IMR-90 (cell line): ENCODE measurements at regions not wholly inside any gene's neighbourhood (a gene's known extent, or its start where the extent isn't known, plus 50 kb on each side); places are given as distances from the start of the nearest gene placed in this dataset.

Experiments used
- ATAC-seq: fragments of 200-7000 bp; cut with Tn5 transposase; 2 replicates; pipeline ENCODE4 v1.9.1; 2020; ENCODE audit warnings: low read depth, mild to moderate bottlenecking, moderate library complexity
- BruUV-seq: library from RNA; stranded (reverse); fragments of 400-500 nt; replicated peaks from 2 replicates; lab custom pipeline; 2021; lab: Mats Ljungman, UMichigan
- CTCF ChIA-PET: fragments of 300-600 bp; formaldehyde crosslinking; extraction: SDS; loops from one replicate; lab custom pipeline; 2021; ENCODE audit warnings: antibody characterized with exemption; lab: Yijun Ruan, JAX
- POLR2A ChIA-PET: fragments of 300-600 bp; sonication (Branson Sonifier 250); formaldehyde crosslinking; loops from one replicate; lab custom pipeline; 2022; ENCODE audit warnings: antibody characterized with exemption; ENCODE audit not compliant: unreplicated experiment; lab: Charles Lee
- DNase-seq: peaks from one replicate; pipeline ENCODE4 v3.0.0; 2013
- H2AFZ ChIP-seq: replicated peaks from 2 replicates; pipeline ENCODE3; 2013; ENCODE audit warnings: low read length, mild to moderate bottlenecking; ENCODE audit not compliant: poor library complexity
- H2AK5ac ChIP-seq: 2 replicates; pipeline ENCODE4 v1.6.1; 2013; ENCODE audit warnings: low read depth, low read length, inconsistent platforms
- H2AK9ac ChIP-seq: replicated peaks from 2 replicates; pipeline ENCODE3; 2013; ENCODE audit warnings: mild to moderate bottlenecking, low read depth, low read length, moderate library complexity; ENCODE audit not compliant: poor library complexity
- H2BK120ac ChIP-seq: 2 replicates; pipeline ENCODE4 v1.6.1; 2013; ENCODE audit warnings: low read depth, low read length, inconsistent platforms
- H2BK15ac ChIP-seq: 3 replicates; pipeline ENCODE4 v1.6.1; 2013; ENCODE audit warnings: low read depth, low read length, inconsistent platforms
- H2BK20ac ChIP-seq: 2 replicates; pipeline ENCODE4 v1.6.1; 2013; ENCODE audit warnings: low read depth, mild to moderate bottlenecking, inconsistent platforms, low read length, moderate library complexity
- H2BK5ac ChIP-seq: 2 replicates; pipeline ENCODE4 v1.6.1; 2013; ENCODE audit warnings: mild to moderate bottlenecking, low read depth, low read length, inconsistent platforms; ENCODE audit not compliant: poor library complexity, severe bottlenecking
- H3K14ac ChIP-seq: replicated peaks from 2 replicates; pipeline ENCODE4 v1.6.1; 2013; ENCODE audit warnings: low read depth, low read length, inconsistent platforms
- H3K18ac ChIP-seq: 2 replicates; pipeline ENCODE4 v1.6.1; 2013; ENCODE audit warnings: low read depth, low read length, control low read depth
- H3K23ac ChIP-seq: 2 replicates; pipeline ENCODE4 v1.6.1; 2013; ENCODE audit warnings: low read depth, low read length, inconsistent platforms
- H3K27ac ChIP-seq: 2 replicates; pipeline ENCODE4 v1.5.1; 2013; ENCODE audit warnings: mild to moderate bottlenecking, control low read depth, low read length; ENCODE audit not compliant: insufficient read depth
- H3K27me3 ChIP-seq: 2 replicates; pipeline ENCODE4 v1.6.1; 2013; ENCODE audit warnings: low read length; ENCODE audit not compliant: control insufficient read depth, insufficient read depth
- H3K36me3 ChIP-seq: 2 replicates; pipeline ENCODE4 v1.6.1; 2013; ENCODE audit warnings: low read length, mixed read lengths; ENCODE audit not compliant: control insufficient read depth, insufficient read depth
- H3K4ac ChIP-seq: 2 replicates; pipeline ENCODE4 v1.6.1; 2013; ENCODE audit warnings: low read depth, low read length, inconsistent platforms
- H3K4me1 ChIP-seq: 2 replicates; pipeline ENCODE4 v1.6.1; 2013; ENCODE audit warnings: low read length, mixed read lengths; ENCODE audit not compliant: control insufficient read depth, insufficient read depth
- H3K4me2 ChIP-seq: 2 replicates; pipeline ENCODE4 v1.6.1; 2013; ENCODE audit warnings: low read depth, mild to moderate bottlenecking, control low read depth, low read length, moderate library complexity
- H3K4me3 ChIP-seq: 2 replicates; pipeline ENCODE4 v1.5.1; 2013; ENCODE audit warnings: low read depth, mild to moderate bottlenecking, control low read depth, low read length, moderate library complexity; ENCODE audit not compliant: insufficient read depth
- H3K56ac ChIP-seq: 2 replicates; pipeline ENCODE4 v1.6.1; 2013; ENCODE audit warnings: low read length, inconsistent platforms; ENCODE audit not compliant: insufficient read depth; ENCODE audit errors: extremely low read depth
- H3K79me1 ChIP-seq, 2 experiments: 2 replicates each; pipeline ENCODE4 v1.6.1; 2013; ENCODE audit warnings: low read length in 2 of 2, inconsistent platforms in 1 of 2, low read depth in 1 of 2
- H3K9ac ChIP-seq: 2 replicates; pipeline ENCODE4 v1.6.1; 2013; ENCODE audit warnings: low read depth, low read length, control low read depth
- H3K9me1 ChIP-seq: 2 replicates; pipeline ENCODE4 v1.6.1; 2013; ENCODE audit warnings: low read length, inconsistent platforms; ENCODE audit not compliant: insufficient read depth
- H3K9me3 ChIP-seq: 2 replicates; pipeline ENCODE4 v1.6.1; 2013; ENCODE audit warnings: low read length; ENCODE audit not compliant: control insufficient read depth, insufficient read depth
- H4K20me1 ChIP-seq: 2 replicates; pipeline ENCODE4 v1.6.1; 2013; ENCODE audit warnings: low read length, inconsistent platforms; ENCODE audit not compliant: insufficient read depth
- H4K5ac ChIP-seq: 2 replicates; pipeline ENCODE4 v1.6.1; 2013; ENCODE audit warnings: mild to moderate bottlenecking, low read depth, low read length, control low read depth
- H4K8ac ChIP-seq, 2 experiments: 2 replicates each; pipeline ENCODE4 v1.6.1; 2013; ENCODE audit warnings: low read depth in 2 of 2, low read length in 2 of 2, control low read depth in 1 of 2, inconsistent platforms in 1 of 2
- H4K91ac ChIP-seq: 2 replicates; pipeline ENCODE4 v1.6.1; 2013; ENCODE audit warnings: low read depth, low read length, inconsistent platforms; ENCODE audit not compliant: insufficient read depth
- BHLHE40 ChIP-seq: fragments of 150-350 bp; IDR thresholded peaks from 2 replicates; pipeline ENCODE4 v1.6.1; 2016; ENCODE audit warnings: mild to moderate bottlenecking, low read depth, low read length
- CEBPB ChIP-seq: IDR thresholded peaks from 2 replicates; pipeline ENCODE4 v1.6.1; 2012; ENCODE audit warnings: low read depth, low read length, improper control_type of control experiment
- MAZ ChIP-seq: IDR thresholded peaks from 2 replicates; pipeline ENCODE4 v1.6.1; 2012; ENCODE audit warnings: low read depth, mild to moderate bottlenecking, low read length, improper control_type of control experiment, moderate library complexity, borderline replicate concordance
- RCOR1 ChIP-seq: IDR thresholded peaks from 2 replicates; pipeline ENCODE4 v1.6.1; 2012; ENCODE audit warnings: mild to moderate bottlenecking, low read length, improper control_type of control experiment; ENCODE audit not compliant: insufficient replicate concordance
- SMC3 ChIP-seq: fragments of 150-350 bp; IDR thresholded peaks from 2 replicates; pipeline ENCODE4 v1.6.1; 2016; ENCODE audit warnings: low read depth, mild to moderate bottlenecking, antibody characterized with exemption, low read length, moderate library complexity
- WGBS, 2 experiments: methylation state at CpG; one replicate each; pipeline versions ENCODE4 v1.1.5 to v1.1.7; 2013; ENCODE audit warnings: missing lambda C conversion rate in 2 of 2; ENCODE audit not compliant: insufficient read length in 1 of 2; ENCODE audit errors: extremely low coverage in 2 of 2; 5-methylcytosine and 5-hydroxymethylcytosine counted together
- dilution Hi-C: fragments of 300-500 bp; cut with HindIII; formaldehyde crosslinking; loops from one replicate; pipeline ENCODE4 v1.14.3; 2018; ENCODE audit warnings: low sequenced_read_pairs; ENCODE audit not compliant: unreplicated experiment
- in situ Hi-C: fragments of 300-500 bp; cut with MboI; formaldehyde crosslinking; loops from 3 replicates; pipeline ENCODE4 v1.14.3; 2019; ENCODE audit warnings: low sequenced_read_pairs, inconsistent platforms, mixed read lengths
- intact Hi-C: fragments of 100-400 bp; cut with micrococcal nuclease; formaldehyde crosslinking; loops from 2 replicates; pipeline ENCODE4 v1.10.0; 2022

DNA sequence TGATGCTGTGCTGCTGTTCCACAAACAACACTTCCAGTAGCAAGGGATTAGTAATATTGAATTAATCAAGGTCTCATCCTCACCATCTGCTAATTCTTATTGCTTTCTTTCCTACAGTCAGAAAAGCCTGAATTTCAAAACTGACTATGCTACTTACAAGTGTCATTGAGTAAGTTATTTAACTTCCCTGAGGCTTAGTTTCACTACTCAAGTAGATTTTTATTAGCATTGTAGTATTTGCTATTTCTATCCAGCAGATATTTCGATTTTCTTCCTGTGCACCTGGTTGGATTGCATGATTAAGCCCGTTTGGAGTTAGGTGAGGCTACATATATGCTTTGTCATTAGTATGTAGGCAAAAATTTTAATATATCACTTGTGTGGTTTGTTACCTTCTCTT is 591.5 kb downstream of the TRHDE start:
- in situ Hi-C loops, result no loop called here
- POLR2A ChIA-PET, result no interaction called here
- H3K4me3 ChIP-seq, result no peak overlapping the region
- H3K79me1 ChIP-seq, result no peaks in the 10 kb centered on the region
- H3K9me1 ChIP-seq, result no peaks in the 10 kb centered on the region
- intact Hi-C loops, result no loop called here
- no peak overlapping the region for H3K27ac ChIP-seq
- no CpG with 5 or more reads among the region's 2 CpGs for WGBS, 2 experiments
- H3K18ac ChIP-seq, result no peak overlapping the region
- no peak for TF ChIP-seq RCOR1
- TF ChIP-seq CEBPB, result no peak
- no peak for TF ChIP-seq MAZ
- TF ChIP-seq SMC3, result no peak
- TF ChIP-seq BHLHE40, result no peak
- no peak for DNase-seq
- no peak overlapping the region for H4K91ac ChIP-seq
- H3K4ac ChIP-seq, result no peak overlapping the region
- H3K4me2 ChIP-seq, result no peak overlapping the region
- no peak overlapping the region for H2BK20ac ChIP-seq
- no peak overlapping the region for H4K5ac ChIP-seq
- no peaks in the 10 kb centered on the region for H3K36me3 ChIP-seq
- CTCF ChIA-PET, result interaction anchor here (0.6 kb wide), 1 partner anchor 189 kb away, joined by 3 read pairs; no protein-coding TSS in a partner anchor
- no peak overlapping the region for H3K9ac ChIP-seq
- no peak overlapping the region for H2BK120ac ChIP-seq
- no peak overlapping the region for H3K23ac ChIP-seq
- H3K56ac ChIP-seq, result no peak overlapping the region
- no TSS peak for BruUV-seq
- no peak overlapping the region for H4K8ac ChIP-seq
- H2BK15ac ChIP-seq, result no peak overlapping the region
- no peak overlapping the region for H3K14ac ChIP-seq
- H2BK5ac ChIP-seq, result no peak overlapping the region
- no peak overlapping the region for H2AK9ac ChIP-seq
- no peak overlapping the region for H2AK5ac ChIP-seq
- no peaks in the 10 kb centered on the region for H3K27me3 ChIP-seq
- H4K20me1 ChIP-seq, result no peaks in the 10 kb centered on the region
- ATAC-seq, result no peak
- dilution Hi-C loops, result no loop called here
- H2AFZ ChIP-seq, result no peak overlapping the region
- no peaks in the 10 kb centered on the region for H3K4me1 ChIP-seq
- peaks cover 5% of the 10 kb centered on the region; the same call in 1 of the 2 replicates for H3K9me3 ChIP-seq
